SH-SY5Y (cell line): ENCODE measurements at regions not wholly inside any gene's neighbourhood (a gene's known extent, or its start where the extent isn't known, plus 50 kb on each side); places are given as distances from the start of the nearest gene placed in this dataset.

Experiments
- GATA2 ChIP-seq: IDR thresholded peaks from 2 replicates; pipeline ENCODE4 v1.6.1; 2011; ENCODE audit warnings: mild to moderate bottlenecking, low read depth, low read length
- GATA3 ChIP-seq: IDR thresholded peaks from 2 replicates; pipeline ENCODE4 v1.6.1; 2011; ENCODE audit warnings: low read depth, mild to moderate bottlenecking, low read length, moderate library complexity

- TF ChIP-seq GATA2: no peak
- TF ChIP-seq GATA3: no peak
Measured at GRCh38 chr5:143564417-143564816, 160.9 kb upstream of the NR3C1 start.
